Suprapubic skin (tissue), 4 donors: ENCODE measurements at regions not wholly inside any gene's neighbourhood (a gene's known extent, or its start where the extent isn't known, plus 50 kb on each side); places are given as distances from the start of the nearest gene placed in this dataset.

ENCODE experiments used
- EP300 ChIP-seq: sonication (generic); formaldehyde crosslinking; IDR thresholded peaks from one replicate; pipeline ENCODE4 v1.6.1; 2017; ENCODE audit warnings: antibody characterized with exemption
- POLR2A ChIP-seq, 2 donors: fragments of 450-650 bp; IDR thresholded peaks; one replicate each; pipeline ENCODE4 v1.6.1; 2017; ENCODE audit warnings: antibody characterized with exemption in 2 of 2, mild to moderate bottlenecking in 2 of 2, moderate library complexity in 2 of 2
- POLR2AphosphoS5 ChIP-seq, 3 donors: sonication (generic); formaldehyde crosslinking; IDR thresholded peaks; one replicate each; pipeline ENCODE4 v1.6.1; 2017; ENCODE audit warnings: antibody characterized with exemption in 3 of 3
- TF ChIP-seq, protein P1 (sequence below), 2 donors: fragments of 200-600 bp in 1 of 2; fragments of 450-650 bp in 1 of 2; sonication (generic) in 1 of 2; IDR thresholded peaks; one replicate each; pipeline ENCODE4 v1.5.1; 2016 to 2019; ENCODE audit warnings: antibody characterized with exemption in 2 of 2, mild to moderate bottlenecking in 1 of 2, moderate library complexity in 1 of 2

DNA sequence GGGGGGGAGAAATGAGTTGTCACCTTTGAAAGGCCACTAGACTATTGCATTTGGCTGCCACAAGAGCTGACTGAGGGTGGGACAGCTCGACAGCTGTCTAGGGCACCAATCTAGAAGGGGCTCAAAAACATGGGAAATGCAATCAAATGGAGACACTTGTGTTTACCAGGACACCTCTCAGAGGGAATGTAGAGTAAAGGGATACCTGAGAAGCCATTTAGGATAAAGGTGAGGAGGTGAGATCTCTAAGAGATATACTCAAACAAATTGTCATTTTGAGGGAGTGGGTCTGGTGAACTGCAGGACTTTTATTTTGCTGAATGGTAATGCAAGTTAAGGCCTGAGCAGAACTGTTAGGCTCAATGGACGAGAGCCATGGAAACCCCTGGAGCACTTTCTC is 159.8 kb downstream of the DDX1 start:
- TF ChIP-seq, protein P1, sequence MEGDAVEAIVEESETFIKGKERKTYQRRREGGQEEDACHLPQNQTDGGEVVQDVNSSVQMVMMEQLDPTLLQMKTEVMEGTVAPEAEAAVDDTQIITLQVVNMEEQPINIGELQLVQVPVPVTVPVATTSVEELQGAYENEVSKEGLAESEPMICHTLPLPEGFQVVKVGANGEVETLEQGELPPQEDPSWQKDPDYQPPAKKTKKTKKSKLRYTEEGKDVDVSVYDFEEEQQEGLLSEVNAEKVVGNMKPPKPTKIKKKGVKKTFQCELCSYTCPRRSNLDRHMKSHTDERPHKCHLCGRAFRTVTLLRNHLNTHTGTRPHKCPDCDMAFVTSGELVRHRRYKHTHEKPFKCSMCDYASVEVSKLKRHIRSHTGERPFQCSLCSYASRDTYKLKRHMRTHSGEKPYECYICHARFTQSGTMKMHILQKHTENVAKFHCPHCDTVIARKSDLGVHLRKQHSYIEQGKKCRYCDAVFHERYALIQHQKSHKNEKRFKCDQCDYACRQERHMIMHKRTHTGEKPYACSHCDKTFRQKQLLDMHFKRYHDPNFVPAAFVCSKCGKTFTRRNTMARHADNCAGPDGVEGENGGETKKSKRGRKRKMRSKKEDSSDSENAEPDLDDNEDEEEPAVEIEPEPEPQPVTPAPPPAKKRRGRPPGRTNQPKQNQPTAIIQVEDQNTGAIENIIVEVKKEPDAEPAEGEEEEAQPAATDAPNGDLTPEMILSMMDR (IDR thresholded peaks at IDR 0.05) = no peak
- TF ChIP-seq POLR2A (IDR thresholded peaks at IDR 0.05) (no peak), POLR2AphosphoS5 (IDR thresholded peaks at IDR 0.05) (no peak), EP300 (no peak)
